HFF-Myc (cell line): ENCODE measurements at regions not wholly inside any gene's neighbourhood (a gene's known extent, or its start where the extent isn't known, plus 50 kb on each side); places are given as distances from the start of the nearest gene placed in this dataset.

ENCODE experiments used
- DNase-seq: peaks from one replicate; pipeline ENCODE4 v3.0.0-alpha.2; 2011; ENCODE audit warnings: low read depth; ENCODE audit errors: extremely low read depth
- H3K4me3 ChIP-seq: replicated peaks from 2 replicates; pipeline ENCODE4 v1.5.1; 2011; ENCODE audit warnings: low read depth, mild to moderate bottlenecking, control low read depth, low read length
- TF ChIP-seq, protein P1 (sequence below): IDR thresholded peaks from 2 replicates; pipeline ENCODE4 v1.5.1; 2012; ENCODE audit warnings: mild to moderate bottlenecking, low read depth, low read length, control low read depth; ENCODE audit errors: missing control alignments

DNA sequence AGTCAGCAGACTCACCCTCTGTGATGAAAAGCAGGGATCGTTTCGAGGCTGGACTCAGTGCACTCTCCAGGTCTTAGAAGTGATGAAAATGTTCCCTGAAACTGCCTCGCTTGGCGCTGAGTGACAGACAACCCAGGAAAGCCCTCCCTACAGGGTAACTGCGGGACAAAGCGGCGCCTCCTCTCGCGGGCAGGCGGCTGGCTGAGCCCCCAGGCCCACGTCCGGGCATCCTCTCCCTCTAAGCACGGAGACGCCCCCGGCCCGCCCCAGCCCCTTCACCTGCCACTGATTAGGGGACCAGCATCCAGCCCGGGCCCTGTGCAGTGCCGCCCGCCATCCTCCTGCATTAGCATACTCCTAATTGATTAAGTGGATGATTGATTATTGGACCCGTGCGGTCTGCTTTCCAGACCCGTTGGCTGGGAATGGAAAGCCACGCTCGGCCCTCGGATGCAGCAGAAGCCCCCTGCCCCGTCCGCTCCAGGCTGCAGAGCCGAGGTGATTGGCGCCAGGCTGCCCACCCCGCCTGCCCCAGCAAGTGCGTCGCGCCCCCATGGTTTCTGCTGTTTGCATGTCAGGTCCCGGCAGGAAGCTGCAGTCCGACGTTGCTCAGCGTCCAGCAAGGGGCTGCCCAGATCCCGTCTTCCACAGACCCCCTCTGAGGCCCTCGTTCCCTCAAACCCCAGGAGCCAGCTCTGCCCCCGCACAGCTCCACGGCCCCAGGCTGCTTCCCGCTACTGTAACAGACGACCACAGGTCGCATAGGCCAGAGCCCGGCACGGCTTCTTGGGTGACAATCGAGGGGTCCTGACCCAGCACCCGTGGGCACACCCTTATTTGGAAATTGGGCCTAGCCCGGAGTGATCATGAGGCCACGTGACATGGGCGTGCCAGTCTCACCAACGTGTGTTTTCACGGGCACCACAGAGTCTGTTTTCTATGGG, 131.6 kb downstream of the DLL1 start:
- TF ChIP-seq, protein P1, sequence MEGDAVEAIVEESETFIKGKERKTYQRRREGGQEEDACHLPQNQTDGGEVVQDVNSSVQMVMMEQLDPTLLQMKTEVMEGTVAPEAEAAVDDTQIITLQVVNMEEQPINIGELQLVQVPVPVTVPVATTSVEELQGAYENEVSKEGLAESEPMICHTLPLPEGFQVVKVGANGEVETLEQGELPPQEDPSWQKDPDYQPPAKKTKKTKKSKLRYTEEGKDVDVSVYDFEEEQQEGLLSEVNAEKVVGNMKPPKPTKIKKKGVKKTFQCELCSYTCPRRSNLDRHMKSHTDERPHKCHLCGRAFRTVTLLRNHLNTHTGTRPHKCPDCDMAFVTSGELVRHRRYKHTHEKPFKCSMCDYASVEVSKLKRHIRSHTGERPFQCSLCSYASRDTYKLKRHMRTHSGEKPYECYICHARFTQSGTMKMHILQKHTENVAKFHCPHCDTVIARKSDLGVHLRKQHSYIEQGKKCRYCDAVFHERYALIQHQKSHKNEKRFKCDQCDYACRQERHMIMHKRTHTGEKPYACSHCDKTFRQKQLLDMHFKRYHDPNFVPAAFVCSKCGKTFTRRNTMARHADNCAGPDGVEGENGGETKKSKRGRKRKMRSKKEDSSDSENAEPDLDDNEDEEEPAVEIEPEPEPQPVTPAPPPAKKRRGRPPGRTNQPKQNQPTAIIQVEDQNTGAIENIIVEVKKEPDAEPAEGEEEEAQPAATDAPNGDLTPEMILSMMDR, result no peak
- DNase-seq, result no peak
- H3K4me3 ChIP-seq, result no peak overlapping the region

DNA sequence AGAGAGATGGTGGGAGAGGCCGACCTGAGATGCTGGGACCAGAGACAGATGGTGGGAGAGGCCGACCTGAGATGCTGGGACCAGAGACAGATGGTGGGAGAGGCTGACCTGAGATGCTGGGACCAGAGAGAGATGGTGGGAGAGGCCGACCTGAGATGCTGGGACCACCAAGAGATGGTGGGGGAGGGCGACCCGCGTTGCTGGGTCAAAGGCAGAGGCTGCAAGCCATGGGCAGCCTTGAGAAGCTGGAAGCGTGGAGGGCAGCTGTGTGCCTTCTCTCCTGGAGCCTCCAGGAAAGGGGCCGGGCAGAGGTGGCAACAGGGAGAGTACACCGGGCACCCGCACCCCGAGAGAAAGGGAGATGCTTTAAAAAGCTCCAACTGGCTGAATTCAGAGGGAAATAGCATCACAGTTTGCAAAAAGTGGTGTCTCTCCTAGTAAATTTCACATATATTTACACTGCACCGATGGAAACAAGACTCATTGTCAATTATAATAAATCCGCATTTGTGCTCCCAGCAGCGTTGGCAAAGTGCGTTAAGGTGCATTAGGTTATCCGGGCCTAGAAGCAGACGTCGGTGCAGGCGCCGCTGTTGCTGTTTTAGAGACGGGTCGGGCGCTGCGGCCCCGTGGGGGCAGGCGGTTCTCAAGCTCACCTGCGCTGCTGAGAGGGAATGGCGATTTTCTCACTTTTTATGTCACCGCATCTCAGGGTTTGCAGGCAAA, 132.4 kb downstream of the DLL1 start:
- DNase-seq, result no peak
- no peak overlapping the region for H3K4me3 ChIP-seq
- TF ChIP-seq, protein P1, result no peak

DNA sequence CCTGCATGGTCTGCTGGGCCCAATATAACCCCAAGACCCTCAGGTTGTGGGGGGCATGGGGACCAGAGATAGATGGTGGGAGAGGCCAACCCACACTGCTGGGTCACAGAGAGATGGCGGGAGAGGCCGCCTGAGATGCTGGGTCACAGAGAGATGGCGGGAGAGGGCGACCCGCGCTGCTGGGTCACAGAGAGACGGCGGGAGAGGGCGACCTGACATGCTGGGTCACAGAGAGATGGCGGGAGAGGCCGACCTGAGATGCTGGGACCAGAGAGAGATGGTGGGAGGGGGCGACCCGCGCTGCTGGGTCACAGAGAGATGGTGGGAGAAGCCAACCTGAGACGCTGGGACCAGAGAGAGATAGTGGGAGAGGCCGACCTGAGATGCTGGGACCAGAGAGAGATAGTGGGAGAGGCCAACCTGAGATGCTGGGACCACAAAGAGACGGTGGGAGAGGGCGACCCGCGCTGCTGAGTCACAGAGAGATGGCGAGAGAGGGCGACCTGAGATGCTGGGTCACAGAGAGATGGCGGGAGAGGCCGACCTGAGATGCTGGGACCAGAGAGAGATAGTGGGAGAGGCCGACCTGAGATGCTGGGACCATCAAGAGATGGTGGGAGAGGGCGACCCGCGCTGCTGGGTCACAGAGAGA, 133.2 kb downstream of the DLL1 start:
- H3K4me3 ChIP-seq, result no peak overlapping the region
- TF ChIP-seq, protein P1, result no peak
- DNase-seq, result no peak

DNA sequence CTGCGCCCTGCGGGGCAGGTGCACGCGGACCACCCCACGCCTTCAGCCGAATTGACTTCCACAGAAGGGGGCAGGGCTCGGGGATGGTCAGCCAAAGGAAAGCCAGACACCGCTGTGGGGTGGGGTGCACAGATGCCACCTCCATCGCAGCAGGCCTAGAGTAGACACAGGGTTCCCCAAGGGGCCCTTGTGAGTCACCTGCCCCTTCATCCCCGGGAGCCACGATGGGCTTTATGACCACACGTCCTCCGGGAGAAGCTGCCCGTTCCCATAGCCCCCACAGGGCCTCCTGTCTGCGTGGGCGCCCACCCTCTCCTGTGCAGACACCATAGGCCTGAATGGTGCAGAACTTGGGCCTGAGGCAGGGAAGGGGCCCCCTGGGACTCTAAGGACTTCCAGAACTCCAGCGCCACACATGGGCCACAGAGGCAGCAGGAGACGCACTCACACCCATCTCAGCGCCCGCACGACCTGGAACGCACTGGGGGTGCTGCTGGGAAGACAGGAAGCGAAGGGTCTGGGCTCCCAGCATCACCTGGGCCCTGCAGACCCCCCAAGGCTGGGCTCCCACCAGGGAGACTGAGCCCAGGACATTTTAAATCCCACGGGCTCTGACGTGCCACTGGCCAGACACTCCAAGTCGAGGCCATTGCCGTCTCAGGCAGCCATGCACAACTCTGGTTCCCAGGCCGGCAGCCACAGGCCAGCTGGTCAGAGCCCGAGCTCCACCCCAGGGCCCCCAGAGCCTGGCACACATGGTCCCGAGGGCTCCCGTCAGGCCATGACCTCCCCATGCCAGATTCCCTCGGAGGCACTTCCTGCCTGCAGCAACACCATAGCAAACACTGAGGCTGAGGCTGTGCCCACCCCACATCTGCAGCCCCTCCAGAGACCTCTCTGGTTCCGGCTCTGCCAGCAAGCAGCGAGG, 134.2 kb downstream of the DLL1 start:
- H3K4me3 ChIP-seq, result no peak overlapping the region
- TF ChIP-seq, protein P1, result no peak
- DNase-seq, result no peak

DNA sequence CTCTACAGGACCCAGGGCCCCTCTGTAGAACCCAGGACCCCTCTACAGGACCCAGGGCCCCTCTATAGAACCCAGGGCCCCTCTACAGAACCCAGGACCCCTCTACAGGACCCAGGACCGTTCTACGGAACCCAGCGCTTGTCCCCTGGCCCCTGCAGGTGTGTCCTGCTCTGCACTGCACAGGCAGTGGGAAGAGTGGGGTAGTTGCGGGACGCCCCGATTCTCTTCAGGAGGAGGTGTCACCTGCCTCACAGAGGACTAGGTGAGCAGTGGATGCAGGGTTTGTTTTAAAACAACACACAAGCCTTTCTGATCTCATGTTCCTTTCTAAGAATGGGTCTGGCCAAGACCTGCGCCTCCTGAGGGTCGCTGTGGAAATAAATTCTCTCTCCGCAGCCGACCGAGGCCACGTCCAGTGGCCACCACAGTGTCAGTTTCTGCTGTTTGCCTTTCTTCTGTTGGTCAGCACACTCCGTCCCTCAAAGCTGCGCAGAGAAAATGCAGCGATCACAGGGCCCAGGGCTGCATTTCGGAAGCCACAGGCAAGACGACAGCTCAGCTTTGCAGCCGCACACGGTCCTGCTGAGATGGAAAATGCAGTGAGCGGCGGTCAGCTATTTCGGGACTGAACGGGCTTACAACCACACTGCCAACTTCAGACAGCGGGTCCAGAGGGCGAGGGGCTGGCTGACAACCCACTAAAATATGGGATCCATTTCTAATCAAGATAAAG, 135.2 kb downstream of the DLL1 start:
- no peak overlapping the region for H3K4me3 ChIP-seq
- DNase-seq, result no peak
- TF ChIP-seq, protein P1, result no peak
